Astrocyte (in vitro differentiated cells and primary cell): ENCODE measurements at regions not wholly inside any gene's neighbourhood (a gene's known extent, or its start where the extent isn't known, plus 50 kb on each side); places are given as distances from the start of the nearest gene placed in this dataset.

Experiments used
- EZH2 ChIP-seq: IDR thresholded peaks from 2 replicates; pipeline ENCODE4 v1.6.1; 2012; ENCODE audit warnings: mild to moderate bottlenecking, low read length, inconsistent platforms; ENCODE audit not compliant: insufficient read depth
- TF ChIP-seq, protein P1 (sequence below): IDR thresholded peaks from 2 replicates; pipeline ENCODE4 v1.5.1; 2011; ENCODE audit warnings: low read depth, mild to moderate bottlenecking, inconsistent platforms, low read length, moderate library complexity; ENCODE audit not compliant: insufficient read depth

DNA sequence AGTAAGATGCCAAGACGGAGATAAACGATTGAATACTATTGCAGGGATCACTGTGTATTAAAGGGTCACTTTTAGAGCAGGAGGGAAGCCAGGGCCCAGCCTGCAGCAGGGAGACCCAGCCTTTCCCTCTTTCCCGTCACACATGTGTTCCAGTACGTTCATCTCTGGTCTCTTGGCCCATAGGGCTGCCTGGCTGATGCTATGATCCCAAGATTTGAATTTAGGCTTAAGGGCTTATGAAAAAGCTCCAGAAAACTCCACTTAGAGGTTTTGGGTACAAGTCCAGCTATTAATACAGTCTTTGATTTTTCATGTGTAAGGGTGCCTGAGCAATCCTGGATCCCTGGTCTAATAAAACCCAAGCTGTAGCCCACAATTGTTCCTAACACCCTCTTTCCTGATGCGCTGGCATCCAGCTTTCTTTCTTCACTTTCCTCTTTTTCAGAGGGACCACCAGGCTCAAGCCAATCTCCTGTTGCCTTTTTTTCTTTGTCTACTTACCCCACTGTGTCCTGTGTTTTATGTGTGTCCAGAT is 359.6 kb upstream of the USP24 start:
- TF ChIP-seq, protein P1, sequence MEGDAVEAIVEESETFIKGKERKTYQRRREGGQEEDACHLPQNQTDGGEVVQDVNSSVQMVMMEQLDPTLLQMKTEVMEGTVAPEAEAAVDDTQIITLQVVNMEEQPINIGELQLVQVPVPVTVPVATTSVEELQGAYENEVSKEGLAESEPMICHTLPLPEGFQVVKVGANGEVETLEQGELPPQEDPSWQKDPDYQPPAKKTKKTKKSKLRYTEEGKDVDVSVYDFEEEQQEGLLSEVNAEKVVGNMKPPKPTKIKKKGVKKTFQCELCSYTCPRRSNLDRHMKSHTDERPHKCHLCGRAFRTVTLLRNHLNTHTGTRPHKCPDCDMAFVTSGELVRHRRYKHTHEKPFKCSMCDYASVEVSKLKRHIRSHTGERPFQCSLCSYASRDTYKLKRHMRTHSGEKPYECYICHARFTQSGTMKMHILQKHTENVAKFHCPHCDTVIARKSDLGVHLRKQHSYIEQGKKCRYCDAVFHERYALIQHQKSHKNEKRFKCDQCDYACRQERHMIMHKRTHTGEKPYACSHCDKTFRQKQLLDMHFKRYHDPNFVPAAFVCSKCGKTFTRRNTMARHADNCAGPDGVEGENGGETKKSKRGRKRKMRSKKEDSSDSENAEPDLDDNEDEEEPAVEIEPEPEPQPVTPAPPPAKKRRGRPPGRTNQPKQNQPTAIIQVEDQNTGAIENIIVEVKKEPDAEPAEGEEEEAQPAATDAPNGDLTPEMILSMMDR = no peak
- no peak for TF ChIP-seq EZH2
